Activated naive CD4-positive, alpha-beta T cell treated with anti-CD3 and anti-CD28 coated beads, Interleukin-2, amount 10 ng/mL, durations not matched to agents 7 days and 5 days (primary cell): ENCODE measurements at regions not wholly inside any gene's neighbourhood (a gene's known extent, or its start where the extent isn't known, plus 50 kb on each side); places are given as distances from the start of the nearest gene placed in this dataset.
"Not testable (repeated sequence)": the region's sequence is repeated elsewhere in the genome, so short reads cannot be mapped to it uniquely, and the experiment has no call there.

Experiments
- CTCF ChIA-PET: fragments of 350-600 bp; sonication (Branson Sonifier 250); formaldehyde crosslinking; loops from one replicate; lab custom pipeline; 2021; ENCODE audit warnings: antibody characterized with exemption; lab: Charles Lee
- DNase-seq: peaks from one replicate; pipeline ENCODE4 v3.0.0-alpha.2; 2020
- H3K27ac Mint-ChIP-seq: one replicate; pipeline ENCODE4 v1.8.0; 2021; ENCODE audit warnings: mild to moderate bottlenecking, moderate library complexity, mixed read lengths
- H3K27me3 Mint-ChIP-seq: one replicate; pipeline ENCODE4 v1.8.0; 2021; ENCODE audit warnings: mild to moderate bottlenecking, mixed read lengths
- H3K36me3 Mint-ChIP-seq: one replicate; pipeline ENCODE4 v1.8.0; 2021; ENCODE audit warnings: mixed read lengths
- H3K4me1 Mint-ChIP-seq: one replicate; pipeline ENCODE4 v1.8.0; 2021; ENCODE audit warnings: mixed read lengths
- H3K4me3 Mint-ChIP-seq: one replicate; pipeline ENCODE4 v1.8.0; 2021; ENCODE audit warnings: mild to moderate bottlenecking, moderate library complexity, mixed read lengths
- H3K9me3 Mint-ChIP-seq: one replicate; pipeline ENCODE4 v1.8.0; 2021; ENCODE audit warnings: mixed read lengths

DNA sequence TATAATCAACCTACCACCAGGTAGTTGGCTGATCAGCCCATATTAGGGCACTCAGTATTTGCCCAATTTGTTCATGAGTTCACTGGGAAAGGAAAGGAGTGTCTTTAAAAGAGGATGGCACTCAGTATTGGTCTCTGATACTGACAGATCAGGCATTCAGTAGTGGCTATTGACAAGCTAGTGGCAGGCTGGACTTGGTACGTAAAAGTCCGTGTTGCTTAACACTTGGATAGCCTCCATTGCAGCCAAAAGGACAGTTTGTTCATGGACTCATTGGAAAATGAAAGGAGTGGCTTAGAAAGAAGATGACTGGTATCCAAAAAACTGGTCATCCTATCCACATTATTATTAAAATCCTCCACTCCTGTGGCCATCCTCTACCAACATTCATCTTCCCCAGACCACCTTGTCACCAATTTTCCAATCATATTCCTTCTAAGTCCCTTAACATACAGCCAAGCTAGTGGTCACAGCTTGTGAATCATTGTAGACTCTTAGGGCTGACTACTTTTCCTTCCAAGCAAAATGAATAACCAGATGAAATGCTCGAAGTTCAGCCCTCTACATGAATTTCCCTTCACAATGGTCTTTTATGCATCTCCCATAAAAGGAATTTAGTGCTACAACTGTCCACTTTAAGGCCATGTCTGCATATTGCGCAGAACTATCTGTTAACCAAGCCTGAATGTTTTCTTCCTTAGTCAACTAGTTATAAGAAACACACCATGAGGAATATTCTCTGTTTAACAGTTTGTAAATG is 78.6 kb upstream of the MAGI2 start:
- Mint-ChIP-seq H3K4me3 (no peak overlapping the region), H3K27ac (no peak overlapping the region), H3K36me3 (no peaks in the 10 kb centered on the region), H3K4me1 (no peaks in the 10 kb centered on the region), H3K27me3 (no peaks in the 10 kb centered on the region), H3K9me3 (no peaks in the 10 kb centered on the region)
- CTCF ChIA-PET, result no interaction called here
- no peak for DNase-seq

GRCh38 chr7:79531116-79531515 is 77.6 kb upstream of the MAGI2 start:
- no peaks in the 10 kb centered on the region for H3K27me3 Mint-ChIP-seq
- H3K36me3 Mint-ChIP-seq, result no peaks in the 10 kb centered on the region
- CTCF ChIA-PET, result no interaction called here
- no peaks in the 10 kb centered on the region for H3K4me1 Mint-ChIP-seq
- H3K4me3 Mint-ChIP-seq, result no peak overlapping the region
- H3K27ac Mint-ChIP-seq, result no peak overlapping the region
- no peak for DNase-seq
- H3K9me3 Mint-ChIP-seq, result no peaks in the 10 kb centered on the region

DNA sequence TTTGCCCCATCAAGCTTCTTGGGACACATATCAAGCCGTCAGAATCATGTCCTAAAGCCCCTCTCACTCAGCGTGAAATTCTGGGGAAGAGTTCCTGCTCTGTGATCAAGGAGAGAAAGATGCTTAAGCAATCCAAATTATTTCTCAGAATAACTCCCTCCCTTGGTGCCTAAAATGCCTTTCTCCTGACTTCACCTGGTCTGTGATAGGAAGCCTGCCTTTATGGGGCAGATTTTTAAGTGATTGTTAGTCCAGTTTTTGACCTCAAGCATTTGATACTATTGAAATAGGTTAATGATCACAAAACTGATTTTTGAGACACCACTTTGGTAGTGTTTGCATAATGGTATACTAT is 76.4 kb upstream of the MAGI2 start:
- no peak for DNase-seq
- H3K27ac Mint-ChIP-seq, result no peak overlapping the region
- CTCF ChIA-PET, result no interaction called here
- no peak overlapping the region for H3K4me3 Mint-ChIP-seq
- no peaks in the 10 kb centered on the region for H3K9me3 Mint-ChIP-seq
- H3K27me3 Mint-ChIP-seq, result no peaks in the 10 kb centered on the region
- no peaks in the 10 kb centered on the region for H3K4me1 Mint-ChIP-seq
- no peaks in the 10 kb centered on the region for H3K36me3 Mint-ChIP-seq

DNA sequence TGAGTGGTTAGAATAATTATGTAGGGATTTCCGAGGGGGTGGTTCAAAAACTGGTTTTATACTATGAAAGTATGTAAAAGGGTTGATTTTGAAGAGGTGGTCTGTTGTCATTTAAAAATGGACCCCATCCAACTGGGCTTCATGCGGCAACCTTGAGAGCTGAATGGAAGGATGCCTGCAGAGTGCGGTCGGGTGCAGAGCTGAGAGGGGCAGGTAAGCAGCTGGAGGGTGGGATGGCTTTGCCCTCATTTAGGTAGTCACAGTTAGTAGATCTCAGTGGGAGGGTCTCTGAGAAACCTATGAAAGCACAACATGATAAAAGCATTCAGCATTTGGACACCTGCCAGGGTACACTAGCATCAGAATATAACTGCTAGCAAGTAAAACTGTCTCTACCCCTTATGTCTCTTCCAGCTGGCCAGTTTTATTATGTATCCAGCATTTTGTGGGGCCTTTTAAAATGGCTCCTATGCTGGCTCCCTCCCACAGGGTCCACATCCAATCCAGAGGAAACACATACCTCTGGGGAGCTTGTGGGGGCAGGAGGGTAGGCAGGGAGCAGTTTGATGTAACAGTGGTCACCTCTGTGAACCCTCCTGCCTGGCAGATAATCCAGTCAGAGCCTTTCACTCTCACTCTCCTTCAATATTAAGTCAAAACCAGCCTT is 75.9 kb upstream of the MAGI2 start:
- no peak overlapping the region for H3K4me3 Mint-ChIP-seq
- no peaks in the 10 kb centered on the region for H3K36me3 Mint-ChIP-seq
- no peak overlapping the region for H3K27ac Mint-ChIP-seq
- CTCF ChIA-PET, result no interaction called here
- DNase-seq, result no peak
- H3K4me1 Mint-ChIP-seq, result no peaks in the 10 kb centered on the region
- H3K9me3 Mint-ChIP-seq, result no peaks in the 10 kb centered on the region
- H3K27me3 Mint-ChIP-seq, result no peaks in the 10 kb centered on the region

DNA sequence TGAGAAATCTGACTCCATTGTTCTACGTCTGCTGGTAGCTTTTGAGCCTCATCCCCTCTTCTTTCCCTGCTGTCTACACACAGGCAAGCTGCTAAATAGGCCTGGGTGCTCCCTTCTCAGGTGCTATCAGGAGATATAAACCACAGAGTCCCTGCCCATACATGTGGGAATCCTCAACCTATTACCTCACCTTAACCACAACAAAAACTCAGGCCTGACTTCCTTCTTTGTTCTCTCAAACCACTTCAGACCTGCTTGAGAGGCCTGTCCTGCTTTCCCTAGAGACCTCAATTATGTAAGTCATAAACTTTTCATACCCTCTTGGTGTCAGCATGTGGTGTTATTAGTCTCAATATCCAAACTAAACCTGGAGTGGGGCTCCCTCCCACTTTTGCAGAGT is 75.0 kb upstream of the MAGI2 start:
- Mint-ChIP-seq H3K4me3 (no peak overlapping the region), H3K4me1 (no peaks in the 10 kb centered on the region), H3K27ac (no peak overlapping the region), H3K27me3 (no peaks in the 10 kb centered on the region), H3K9me3 (no peaks in the 10 kb centered on the region), H3K36me3 (no peaks in the 10 kb centered on the region)
- DNase-seq, result no peak
- CTCF ChIA-PET, result no interaction called here

DNA sequence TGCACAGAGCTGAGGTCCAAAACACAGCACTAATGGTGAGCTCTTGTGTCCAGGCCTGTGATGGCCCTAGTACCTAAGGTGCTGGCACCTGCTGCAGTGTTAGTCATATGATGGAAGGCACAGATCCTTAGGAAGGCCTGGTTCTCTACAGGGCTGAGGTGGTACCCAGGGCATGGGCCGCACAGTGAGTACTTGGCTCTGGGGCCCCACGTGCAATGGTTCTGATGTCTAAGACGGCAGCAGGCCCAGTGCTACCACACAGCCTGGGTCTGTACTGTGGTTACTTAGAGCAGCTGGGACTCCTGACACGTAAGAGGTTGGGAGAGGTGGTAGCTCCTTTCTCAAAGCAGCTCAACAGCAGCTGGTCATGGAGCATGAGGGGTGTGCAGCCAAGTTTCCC is 70.6 kb upstream of the MAGI2 start:
- H3K4me1 Mint-ChIP-seq, result no peaks in the 10 kb centered on the region
- no peak overlapping the region for H3K27ac Mint-ChIP-seq
- no peak for DNase-seq
- H3K27me3 Mint-ChIP-seq, result no peaks in the 10 kb centered on the region
- no peaks in the 10 kb centered on the region for H3K36me3 Mint-ChIP-seq
- CTCF ChIA-PET, result no interaction called here
- H3K9me3 Mint-ChIP-seq, result no peaks in the 10 kb centered on the region
- H3K4me3 Mint-ChIP-seq, result no peak overlapping the region

- CTCF ChIA-PET, result no interaction called here
Measured at GRCh38 chr7:79523436-79523835, 70.0 kb upstream of the MAGI2 start.

GRCh38 chr7:79520543-79520942 is 67.1 kb upstream of the MAGI2 start:
- CTCF ChIA-PET, result no interaction called here

More at GRCh38 chr7:79523436-79523835, 70.0 kb upstream of the MAGI2 start:
- no peaks in the 10 kb centered on the region for H3K9me3 Mint-ChIP-seq
- H3K4me1 Mint-ChIP-seq, result no peaks in the 10 kb centered on the region
- no peaks in the 10 kb centered on the region for H3K27me3 Mint-ChIP-seq
- no peaks in the 10 kb centered on the region for H3K36me3 Mint-ChIP-seq
- DNase-seq, result no peak
- no peak overlapping the region for H3K27ac Mint-ChIP-seq
- H3K4me3 Mint-ChIP-seq, result no peak overlapping the region

GRCh38 chr7:79515358-79515757 is 61.9 kb upstream of the MAGI2 start:
- Mint-ChIP-seq H3K27me3 (no peaks in the 10 kb centered on the region), H3K4me3 (no peak overlapping the region), H3K9me3 (no peaks in the 10 kb centered on the region), H3K27ac (no peak overlapping the region), H3K4me1 (no peaks in the 10 kb centered on the region), H3K36me3 (no peaks in the 10 kb centered on the region)
- CTCF ChIA-PET, result no interaction called here
- DNase-seq, result no peak

More at GRCh38 chr7:79520543-79520942, 67.1 kb upstream of the MAGI2 start:
- no peak overlapping the region for H3K27ac Mint-ChIP-seq
- H3K36me3 Mint-ChIP-seq, result no peaks in the 10 kb centered on the region
- no peak for DNase-seq
- H3K9me3 Mint-ChIP-seq, result no peaks in the 10 kb centered on the region
- no peaks in the 10 kb centered on the region for H3K4me1 Mint-ChIP-seq
- no peak overlapping the region for H3K4me3 Mint-ChIP-seq
- H3K27me3 Mint-ChIP-seq, result no peaks in the 10 kb centered on the region

DNA sequence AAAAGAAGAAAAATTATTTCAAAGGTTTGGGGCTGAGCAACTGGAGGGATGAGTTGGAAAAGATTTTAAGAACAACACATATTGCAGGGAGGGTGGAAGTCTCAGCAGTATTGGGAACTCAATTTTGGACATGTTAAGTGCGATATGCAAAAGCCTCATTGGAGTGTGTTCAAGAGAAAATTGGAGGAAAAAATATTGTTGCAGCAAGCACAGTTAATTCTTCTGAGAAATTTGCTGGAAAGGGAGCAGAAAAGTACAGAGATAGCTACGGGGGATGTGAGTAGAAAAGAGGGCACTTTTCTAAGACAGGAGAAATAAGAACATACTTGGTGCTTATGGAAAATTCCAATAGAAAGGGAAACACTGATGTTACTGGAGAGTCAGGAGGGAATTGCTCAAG is 59.8 kb upstream of the MAGI2 start:
- Mint-ChIP-seq H3K9me3 (no peaks in the 10 kb centered on the region), H3K4me1 (no peaks in the 10 kb centered on the region), H3K27ac (no peak overlapping the region), H3K4me3 (no peak overlapping the region), H3K27me3 (no peaks in the 10 kb centered on the region), H3K36me3 (no peaks in the 10 kb centered on the region)
- CTCF ChIA-PET, result no interaction called here
- no peak for DNase-seq

DNA sequence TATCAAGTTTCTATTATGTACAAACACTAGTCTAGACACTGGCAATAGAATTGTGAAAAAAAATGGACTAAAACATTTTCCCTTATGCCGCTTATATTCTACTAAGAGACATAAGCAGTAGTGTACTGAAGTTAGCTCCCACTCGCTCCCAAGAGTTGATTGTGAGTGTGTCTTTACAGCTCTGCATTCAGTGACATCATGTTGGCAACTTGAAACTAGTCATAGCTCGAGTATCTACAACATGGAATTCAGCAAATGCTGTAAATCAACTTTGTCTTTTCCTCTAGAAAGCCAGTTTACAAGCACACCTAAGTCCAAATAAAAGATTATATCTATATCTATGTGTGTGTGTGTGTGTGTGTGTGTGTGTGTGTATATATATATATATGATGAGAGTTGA is 58.8 kb upstream of the MAGI2 start:
- no peaks in the 10 kb centered on the region for H3K4me1 Mint-ChIP-seq
- no peak overlapping the region for H3K27ac Mint-ChIP-seq
- DNase-seq, result no peak
- no peaks in the 10 kb centered on the region for H3K9me3 Mint-ChIP-seq
- no peaks in the 10 kb centered on the region for H3K27me3 Mint-ChIP-seq
- no peak overlapping the region for H3K4me3 Mint-ChIP-seq
- CTCF ChIA-PET, result no interaction called here
- no peaks in the 10 kb centered on the region for H3K36me3 Mint-ChIP-seq

DNA sequence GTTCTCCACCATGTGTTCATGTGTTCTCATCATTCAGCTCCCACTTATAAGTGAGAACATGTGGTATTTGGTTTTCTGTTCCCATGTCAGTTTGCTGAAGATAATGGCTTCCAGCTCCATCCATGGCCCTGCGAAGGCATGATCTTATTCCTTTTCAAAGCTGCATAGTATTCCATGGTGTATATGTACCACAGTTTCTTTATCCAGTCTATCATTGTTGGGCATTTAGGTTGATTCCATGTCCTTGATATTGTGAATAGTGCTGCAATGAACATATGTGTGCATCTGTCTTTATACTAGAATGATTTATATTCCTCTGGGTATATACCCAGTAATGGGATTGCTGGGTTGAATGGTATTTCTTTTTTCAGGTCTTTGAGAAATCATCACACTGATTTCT is 57.6 kb upstream of the MAGI2 start:
- H3K27ac Mint-ChIP-seq, H3K36me3 Mint-ChIP-seq, H3K4me3 Mint-ChIP-seq, H3K27me3 Mint-ChIP-seq, CTCF ChIA-PET, H3K9me3 Mint-ChIP-seq, DNase-seq, H3K4me1 Mint-ChIP-seq: not testable (repeated sequence)

- no peaks in the 10 kb centered on the region for H3K36me3 Mint-ChIP-seq
- no peak overlapping the region for H3K4me3 Mint-ChIP-seq
- CTCF ChIA-PET, result no interaction called here
- no peaks in the 10 kb centered on the region for H3K27me3 Mint-ChIP-seq
- H3K27ac Mint-ChIP-seq, result no peak overlapping the region
- DNase-seq, result no peak
- no peaks in the 10 kb centered on the region for H3K4me1 Mint-ChIP-seq
- no peaks in the 10 kb centered on the region for H3K9me3 Mint-ChIP-seq
Measured at GRCh38 chr7:79507131-79507530, 53.7 kb upstream of the MAGI2 start.

- no peak overlapping the region for H3K4me3 Mint-ChIP-seq
- H3K9me3 Mint-ChIP-seq, result no peaks in the 10 kb centered on the region
- no peak for DNase-seq
- H3K36me3 Mint-ChIP-seq, result no peaks in the 10 kb centered on the region
- CTCF ChIA-PET, result no interaction called here
- H3K4me1 Mint-ChIP-seq, result no peaks in the 10 kb centered on the region
- no peaks in the 10 kb centered on the region for H3K27me3 Mint-ChIP-seq
- no peak overlapping the region for H3K27ac Mint-ChIP-seq
Measured at GRCh38 chr7:79506481-79506880, 53.0 kb upstream of the MAGI2 start.

GRCh38 chr7:79504607-79505389 is 51.3 kb upstream of the MAGI2 start:
- H3K27ac Mint-ChIP-seq, result no peak overlapping the region
- no peak for DNase-seq
- no peaks in the 10 kb centered on the region for H3K9me3 Mint-ChIP-seq
- no peaks in the 10 kb centered on the region for H3K27me3 Mint-ChIP-seq
- H3K4me1 Mint-ChIP-seq, result no peaks in the 10 kb centered on the region
- H3K36me3 Mint-ChIP-seq, result no peaks in the 10 kb centered on the region
- H3K4me3 Mint-ChIP-seq, result no peak overlapping the region
- CTCF ChIA-PET, result no interaction called here
